ENCODE measurements at regions not wholly inside any gene's neighbourhood (a gene's known extent, or its start where the extent isn't known, plus 50 kb on each side); places are given as distances from the start of the nearest gene placed in this dataset.

DNA sequence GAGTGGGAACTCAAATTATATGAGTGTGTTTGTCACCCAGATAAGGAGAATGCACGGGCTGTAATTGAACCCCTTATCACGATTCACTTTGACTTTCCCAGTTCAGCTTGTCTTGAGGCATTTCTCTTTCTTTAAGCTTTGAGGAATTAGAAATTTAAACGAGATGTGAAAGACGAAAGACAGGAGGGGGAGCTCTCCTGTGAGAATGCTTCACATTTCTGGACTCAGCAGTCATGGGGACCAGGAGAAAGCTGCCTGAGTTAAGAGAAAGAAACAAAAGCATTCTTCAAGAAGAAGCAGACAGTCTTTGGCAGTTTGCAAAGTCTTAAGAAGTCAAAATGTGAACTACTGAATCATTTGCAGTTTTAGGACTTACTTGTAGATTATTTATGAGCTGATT lies 205.6 kb downstream of the NECTIN3 start:
- TF ChIP-seq, protein P1, sequence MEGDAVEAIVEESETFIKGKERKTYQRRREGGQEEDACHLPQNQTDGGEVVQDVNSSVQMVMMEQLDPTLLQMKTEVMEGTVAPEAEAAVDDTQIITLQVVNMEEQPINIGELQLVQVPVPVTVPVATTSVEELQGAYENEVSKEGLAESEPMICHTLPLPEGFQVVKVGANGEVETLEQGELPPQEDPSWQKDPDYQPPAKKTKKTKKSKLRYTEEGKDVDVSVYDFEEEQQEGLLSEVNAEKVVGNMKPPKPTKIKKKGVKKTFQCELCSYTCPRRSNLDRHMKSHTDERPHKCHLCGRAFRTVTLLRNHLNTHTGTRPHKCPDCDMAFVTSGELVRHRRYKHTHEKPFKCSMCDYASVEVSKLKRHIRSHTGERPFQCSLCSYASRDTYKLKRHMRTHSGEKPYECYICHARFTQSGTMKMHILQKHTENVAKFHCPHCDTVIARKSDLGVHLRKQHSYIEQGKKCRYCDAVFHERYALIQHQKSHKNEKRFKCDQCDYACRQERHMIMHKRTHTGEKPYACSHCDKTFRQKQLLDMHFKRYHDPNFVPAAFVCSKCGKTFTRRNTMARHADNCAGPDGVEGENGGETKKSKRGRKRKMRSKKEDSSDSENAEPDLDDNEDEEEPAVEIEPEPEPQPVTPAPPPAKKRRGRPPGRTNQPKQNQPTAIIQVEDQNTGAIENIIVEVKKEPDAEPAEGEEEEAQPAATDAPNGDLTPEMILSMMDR (conservative IDR thresholded peaks at IDR 0.05) = peak; percentile 17; the same call in 1 of the 2 replicates
- TF ChIP-seq ZFX (IDR thresholded peaks at IDR 0.05) = no peak
